H9 (cell line): ENCODE measurements at regions not wholly inside any gene's neighbourhood (a gene's known extent, or its start where the extent isn't known, plus 50 kb on each side); places are given as distances from the start of the nearest gene placed in this dataset.

ENCODE experiments used
- DNase-seq: peaks from one replicate; pipeline ENCODE4 v3.0.0-alpha.2; 2017
- H2AFZ ChIP-seq: one replicate; pipeline ENCODE4 v1.6.1; 2013; ENCODE audit warnings: mild to moderate bottlenecking, low read length, control low read depth, moderate library complexity
- H2AK5ac ChIP-seq: 2 replicates; pipeline ENCODE4 v1.6.1; 2013; ENCODE audit warnings: low read length, control low read depth, mixed read lengths; ENCODE audit not compliant: insufficient read length
- H2BK120ac ChIP-seq: one replicate; pipeline ENCODE4 v1.6.1; 2013; ENCODE audit warnings: low read depth, mild to moderate bottlenecking, low read length, control low read depth, inconsistent platforms; ENCODE audit not compliant: poor library complexity, severe bottlenecking
- H2BK12ac ChIP-seq: 2 replicates; pipeline ENCODE4 v1.6.1; 2013; ENCODE audit warnings: low read length, control low read depth, mixed read lengths, low read depth; ENCODE audit not compliant: insufficient read length
- H2BK15ac ChIP-seq: 2 replicates; pipeline ENCODE4 v1.6.1; 2013; ENCODE audit warnings: low read depth, low read length, control low read depth
- H2BK20ac ChIP-seq: one replicate; pipeline ENCODE4 v1.6.1; 2013; ENCODE audit warnings: low read depth, mild to moderate bottlenecking, low read length, control low read depth, inconsistent platforms; ENCODE audit not compliant: poor library complexity, severe bottlenecking
- H2BK5ac ChIP-seq: 2 replicates; pipeline ENCODE4 v1.6.1; 2013; ENCODE audit warnings: low read length, control low read depth, mixed read lengths; ENCODE audit not compliant: insufficient read length
- H3K14ac ChIP-seq: 2 replicates; pipeline ENCODE4 v1.6.1; 2013; ENCODE audit warnings: low read length, control low read depth; ENCODE audit not compliant: insufficient read depth
- H3K18ac ChIP-seq: 2 replicates; pipeline ENCODE4 v1.6.1; 2013; ENCODE audit warnings: low read depth, mild to moderate bottlenecking, mixed read lengths, low read length, control low read depth; ENCODE audit not compliant: insufficient read length
- H3K23ac ChIP-seq: 2 replicates; pipeline ENCODE4 v1.6.1; 2013; ENCODE audit warnings: low read length, control low read depth, mixed read lengths, low read depth; ENCODE audit not compliant: insufficient read length
- H3K23me2 ChIP-seq: 2 replicates; pipeline ENCODE4 v1.6.1; 2013; ENCODE audit warnings: low read depth, mild to moderate bottlenecking, mixed read lengths, low read length, control low read depth; ENCODE audit not compliant: insufficient read length, poor library complexity, severe bottlenecking
- H3K27ac ChIP-seq: 2 replicates; pipeline ENCODE4 v1.5.1; 2013; ENCODE audit warnings: low read length, control low read depth, mixed read lengths, low read depth; ENCODE audit not compliant: insufficient read length
- H3K27me3 ChIP-seq: 2 replicates; pipeline ENCODE4 v1.6.1; 2013; ENCODE audit warnings: low read length, control low read depth, inconsistent platforms; ENCODE audit not compliant: insufficient read depth
- H3K4ac ChIP-seq: 2 replicates; pipeline ENCODE4 v1.6.1; 2013; ENCODE audit warnings: low read depth, mild to moderate bottlenecking, control low read depth, inconsistent platforms, low read length, moderate library complexity
- H3K4me1 ChIP-seq: 2 replicates; pipeline ENCODE4 v1.6.1; 2013; ENCODE audit warnings: low read length, control low read depth, inconsistent platforms; ENCODE audit not compliant: insufficient read depth
- H3K4me2 ChIP-seq: 2 replicates; pipeline ENCODE4 v1.6.1; 2013; ENCODE audit warnings: low read length, control low read depth, mixed read lengths; ENCODE audit not compliant: insufficient read length, insufficient read depth
- H3K56ac ChIP-seq: 2 replicates; pipeline ENCODE4 v1.6.1; 2013; ENCODE audit warnings: low read depth, mild to moderate bottlenecking, mixed read lengths, low read length, control low read depth; ENCODE audit not compliant: insufficient read length
- H3K79me1 ChIP-seq: 2 replicates; pipeline ENCODE4 v1.6.1; 2013; ENCODE audit warnings: low read depth, mild to moderate bottlenecking, moderate library complexity, low read length, control low read depth, inconsistent platforms; ENCODE audit not compliant: insufficient read depth, poor library complexity, severe bottlenecking
- H3K79me2 ChIP-seq: 2 replicates; pipeline ENCODE4 v1.6.1; 2013; ENCODE audit warnings: low read length, control low read depth, inconsistent platforms; ENCODE audit not compliant: insufficient read depth
- H3K9ac ChIP-seq: 2 replicates; pipeline ENCODE4 v1.6.1; 2013; ENCODE audit warnings: low read length, control low read depth, mixed read lengths; ENCODE audit not compliant: insufficient read length; ENCODE audit errors: extremely low read depth
- H3K9me3 ChIP-seq: one replicate; pipeline ENCODE4 v1.6.1; 2013; ENCODE audit warnings: low read depth, low read length, inconsistent platforms; ENCODE audit not compliant: control insufficient read depth
- H3T11ph ChIP-seq: one replicate; pipeline ENCODE4 v1.6.1; 2013; ENCODE audit warnings: mild to moderate bottlenecking, low read length, control low read depth, inconsistent platforms
- H4K20me1 ChIP-seq: one replicate; pipeline ENCODE4 v1.6.1; 2013; ENCODE audit not compliant: control insufficient read depth, insufficient read length, insufficient read depth
- H4K5ac ChIP-seq: 2 replicates; pipeline ENCODE4 v1.6.1; 2013; ENCODE audit warnings: low read depth, mild to moderate bottlenecking, mixed read lengths, low read length, control low read depth; ENCODE audit not compliant: insufficient read length
- H4K8ac ChIP-seq: replicated peaks from 2 replicates; pipeline ENCODE4 v1.6.1; 2013; ENCODE audit warnings: low read length, control low read depth, mixed read lengths, low read depth; ENCODE audit not compliant: insufficient read length
- H4K91ac ChIP-seq: 2 replicates; pipeline ENCODE4 v1.6.1; 2013; ENCODE audit warnings: low read depth, mild to moderate bottlenecking, moderate library complexity, mixed read lengths, low read length, control low read depth; ENCODE audit not compliant: insufficient read length
- H3K27ac Mint-ChIP-seq, 3 experiments: 2 replicates in 2 of 3; 3 replicates in 1 of 3; pipeline ENCODE4 v1.8.0; 2020 to 2021; ENCODE audit warnings: mixed read lengths in 3 of 3, mild to moderate bottlenecking in 1 of 3, moderate library complexity in 1 of 3
- H3K27me3 Mint-ChIP-seq: 2 replicates; pipeline ENCODE4 v1.8.0; 2021; ENCODE audit warnings: low read depth, mild to moderate bottlenecking, moderate library complexity, mixed read lengths
- H3K36me3 Mint-ChIP-seq, 3 experiments: 2 replicates in 2 of 3; 3 replicates in 1 of 3; pipeline ENCODE4 v1.8.0; 2020 to 2021; ENCODE audit warnings: low read depth in 3 of 3, mixed read lengths in 3 of 3; ENCODE audit not compliant: insufficient read depth in 1 of 3
- H3K4me1 Mint-ChIP-seq, 2 experiments: 2 replicates each; pipeline ENCODE4 v1.8.0; 2020; ENCODE audit warnings: mixed read lengths in 2 of 2
- H3K4me3 Mint-ChIP-seq, 2 experiments: 2 replicates in 1 of 2; 3 replicates in 1 of 2; pipeline ENCODE4 v1.8.0; 2020 to 2021; ENCODE audit warnings: mild to moderate bottlenecking in 2 of 2, mixed read lengths in 2 of 2, moderate library complexity in 1 of 2
- H3K9me3 Mint-ChIP-seq, 2 experiments: 2 replicates in 1 of 2; 3 replicates in 1 of 2; pipeline ENCODE4 v1.8.0; 2020; ENCODE audit warnings: mild to moderate bottlenecking in 2 of 2, mixed read lengths in 2 of 2, moderate library complexity in 1 of 2
- CTCF ChIP-seq: fragments of 200-600 bp; sonication (generic); conservative IDR thresholded peaks from 3 replicates; pipeline ENCODE4 v1.8.0; 2021; ENCODE audit warnings: antibody characterized with exemption, mild to moderate bottlenecking

GRCh38 chr5:154107010-154107409 is 68.2 kb downstream of the MFAP3 start:
- DNase-seq, result no peak
- no peaks in the 10 kb centered on the region for H4K20me1 ChIP-seq
- no peak overlapping the region for H3K9ac ChIP-seq
- no peak overlapping the region for H3K56ac ChIP-seq
- no peaks in the 10 kb centered on the region for H3K27me3 ChIP-seq
- H3K23me2 ChIP-seq, result peaks cover 2% of the 10 kb centered on the region
- H3K4me3 Mint-ChIP-seq, result no peak overlapping the region
- peak overlapping the region; percentile 95 for H3K18ac ChIP-seq
- peak overlapping the region; percentile 88; the same call in 1 of the 2 replicates for H3K14ac ChIP-seq
- H3K4me1 Mint-ChIP-seq, result peaks cover 36 to 43% of the 10 kb centered on the region in 2 experiments
- H3K4me1 ChIP-seq, result peaks cover 19% of the 10 kb centered on the region
- H3K79me2 ChIP-seq, result no peaks in the 10 kb centered on the region
- peak overlapping the region; percentile 96 for H2BK12ac ChIP-seq
- H3K27ac ChIP-seq, result peak overlapping the region; percentile 77
- H3T11ph ChIP-seq, result peak overlapping the region; percentile 98
- H2AK5ac ChIP-seq, result peak overlapping the region; percentile 25
- no peaks in the 10 kb centered on the region; a peak in 1 of 5 replicates for H3K9me3 Mint-ChIP-seq
- H3K27ac Mint-ChIP-seq, result no peak overlapping the region
- no peak overlapping the region for H2AFZ ChIP-seq
- H4K5ac ChIP-seq, result peak overlapping the region; percentile 58
- H4K8ac ChIP-seq, result no peak overlapping the region
- no peak overlapping the region for H2BK20ac ChIP-seq
- H3K36me3 Mint-ChIP-seq, result no peaks in the 10 kb centered on the region; a peak in 1 of 7 replicates
- H3K4ac ChIP-seq, result peak overlapping the region; percentile 77
- peak overlapping the region; percentile 61 for H4K91ac ChIP-seq
- no peak overlapping the region for H2BK5ac ChIP-seq
- no peak overlapping the region for H3K23ac ChIP-seq
- H3K79me1 ChIP-seq, result no peaks in the 10 kb centered on the region
- H2BK120ac ChIP-seq, result no peak overlapping the region
- no peak for TF ChIP-seq CTCF
- H3K9me3 ChIP-seq, result no peaks in the 10 kb centered on the region
- peaks cover 3% of the 10 kb centered on the region for H3K27me3 Mint-ChIP-seq
- peak overlapping the region; percentile 67 for H3K4me2 ChIP-seq
- H2BK15ac ChIP-seq, result no peak overlapping the region
